Mesenchymal stem cell (in vitro differentiated cells and primary cell): ENCODE measurements at regions not wholly inside any gene's neighbourhood (a gene's known extent, or its start where the extent isn't known, plus 50 kb on each side); places are given as distances from the start of the nearest gene placed in this dataset.
A peak's percentile ranks its signal among the peaks of the same experiment; 100 is the strongest.

ENCODE experiments used
- DNase-seq: peaks from one replicate; pipeline ENCODE4 v3.0.0-alpha.2; 2013
- H2AFZ ChIP-seq: one replicate; pipeline ENCODE4 v1.6.1; 2013; ENCODE audit warnings: low read depth, mild to moderate bottlenecking, control low read depth, inconsistent platforms, low read length, moderate library complexity
- H2AK5ac ChIP-seq: 2 replicates; pipeline ENCODE4 v1.6.1; 2013; ENCODE audit warnings: low read length, moderate library complexity, mild to moderate bottlenecking, inconsistent platforms; ENCODE audit not compliant: severe bottlenecking
- H2BK120ac ChIP-seq: one replicate; pipeline ENCODE4 v1.6.1; 2013; ENCODE audit warnings: low read depth, mild to moderate bottlenecking, inconsistent platforms, low read length, moderate library complexity
- H2BK12ac ChIP-seq, 2 experiments: one replicate each; pipeline ENCODE4 v1.6.1; 2013; ENCODE audit warnings: inconsistent platforms in 2 of 2, low read length in 2 of 2, mild to moderate bottlenecking in 2 of 2, moderate library complexity in 2 of 2, control low read depth in 1 of 2
- H2BK15ac ChIP-seq: one replicate; pipeline ENCODE4 v1.6.1; 2013; ENCODE audit warnings: mild to moderate bottlenecking, low read depth, inconsistent platforms; ENCODE audit not compliant: poor library complexity, severe bottlenecking
- H2BK5ac ChIP-seq: 2 replicates; pipeline ENCODE4 v1.6.1; 2013; ENCODE audit warnings: low read depth, mild to moderate bottlenecking, low read length, control low read depth, inconsistent platforms; ENCODE audit not compliant: poor library complexity, severe bottlenecking
- H3K14ac ChIP-seq, 2 experiments: one replicate each; pipeline ENCODE4 v1.6.1; 2013; ENCODE audit warnings: inconsistent platforms in 2 of 2, low read length in 2 of 2, control low read depth in 1 of 2, mild to moderate bottlenecking in 1 of 2, moderate library complexity in 1 of 2
- H3K18ac ChIP-seq, 2 experiments: one replicate each; pipeline ENCODE4 v1.6.1; 2013; ENCODE audit warnings: inconsistent platforms in 2 of 2, low read length in 2 of 2, control low read depth in 1 of 2, low read depth in 1 of 2, mild to moderate bottlenecking in 1 of 2
- H3K23ac ChIP-seq, 2 experiments: one replicate each; pipeline ENCODE4 v1.6.1; 2013; ENCODE audit warnings: inconsistent platforms in 2 of 2, low read length in 2 of 2, mild to moderate bottlenecking in 2 of 2, moderate library complexity in 2 of 2, control low read depth in 1 of 2
- H3K27ac ChIP-seq: 2 replicates; pipeline ENCODE4 v1.5.1; 2013; ENCODE audit warnings: mild to moderate bottlenecking, moderate library complexity, low read length, control low read depth, inconsistent platforms; ENCODE audit not compliant: poor library complexity, severe bottlenecking
- H3K27me3 ChIP-seq, 2 experiments: 2 replicates each; pipeline versions ENCODE4 v1.6.1 to v1.7.0; 2013; ENCODE audit warnings: low read length in 2 of 2, mild to moderate bottlenecking in 2 of 2, moderate library complexity in 2 of 2, control low read depth in 1 of 2, inconsistent platforms in 1 of 2; ENCODE audit not compliant: control insufficient read depth in 1 of 2, insufficient read depth in 1 of 2
- H3K36me3 ChIP-seq, 2 experiments: 2 replicates each; pipeline versions ENCODE4 v1.6.1 to v1.7.0; 2013; ENCODE audit warnings: low read length in 2 of 2, control low read depth in 1 of 2, inconsistent platforms in 1 of 2, low read depth in 1 of 2, mild to moderate bottlenecking in 1 of 2; ENCODE audit not compliant: insufficient read depth in 2 of 2, control insufficient read depth in 1 of 2
- H3K4ac ChIP-seq, 2 experiments: one replicate each; pipeline ENCODE4 v1.6.1; 2013; ENCODE audit warnings: inconsistent platforms in 2 of 2, low read length in 2 of 2, mild to moderate bottlenecking in 2 of 2, moderate library complexity in 2 of 2, control low read depth in 1 of 2, low read depth in 1 of 2
- H3K4me1 ChIP-seq: 2 replicates; pipeline ENCODE4 v1.6.1; 2013; ENCODE audit warnings: low read depth, low read length, control low read depth; ENCODE audit not compliant: control insufficient read depth, insufficient read depth
- H3K4me2 ChIP-seq: 2 replicates; pipeline ENCODE4 v1.6.1; 2013; ENCODE audit warnings: low read length, mild to moderate bottlenecking, inconsistent platforms; ENCODE audit not compliant: poor library complexity, severe bottlenecking
- H3K4me3 ChIP-seq, 2 experiments: 2 replicates each; pipeline versions ENCODE4 v1.5.1 to v1.7.0; 2013; ENCODE audit warnings: low read length in 2 of 2, mild to moderate bottlenecking in 2 of 2, control low read depth in 1 of 2, low read depth in 1 of 2; ENCODE audit not compliant: insufficient read depth in 1 of 2
- H3K79me1 ChIP-seq: replicated peaks from 2 replicates; pipeline ENCODE4 v1.6.1; 2013; ENCODE audit warnings: mild to moderate bottlenecking, control low read depth, low read length, inconsistent platforms; ENCODE audit not compliant: poor library complexity, severe bottlenecking
- H3K9ac ChIP-seq: 2 replicates; pipeline ENCODE4 v1.7.0; 2013; ENCODE audit warnings: mild to moderate bottlenecking, low read length, moderate library complexity
- H3K9me3 ChIP-seq: 2 replicates; pipeline ENCODE4 v1.7.0; 2013; ENCODE audit warnings: mild to moderate bottlenecking, low read length; ENCODE audit not compliant: control insufficient read depth
- H4K8ac ChIP-seq: one replicate; pipeline ENCODE4 v1.6.1; 2013; ENCODE audit warnings: inconsistent platforms, mild to moderate bottlenecking, low read length, moderate library complexity
- H4K91ac ChIP-seq: one replicate; pipeline ENCODE4 v1.6.1; 2013; ENCODE audit warnings: mild to moderate bottlenecking, low read length, inconsistent platforms
- WGBS: methylation state at CpG from one replicate; pipeline ENCODE4 v1.1.7; 2013; ENCODE audit warnings: mixed read lengths; 5-methylcytosine and 5-hydroxymethylcytosine counted together

DNA sequence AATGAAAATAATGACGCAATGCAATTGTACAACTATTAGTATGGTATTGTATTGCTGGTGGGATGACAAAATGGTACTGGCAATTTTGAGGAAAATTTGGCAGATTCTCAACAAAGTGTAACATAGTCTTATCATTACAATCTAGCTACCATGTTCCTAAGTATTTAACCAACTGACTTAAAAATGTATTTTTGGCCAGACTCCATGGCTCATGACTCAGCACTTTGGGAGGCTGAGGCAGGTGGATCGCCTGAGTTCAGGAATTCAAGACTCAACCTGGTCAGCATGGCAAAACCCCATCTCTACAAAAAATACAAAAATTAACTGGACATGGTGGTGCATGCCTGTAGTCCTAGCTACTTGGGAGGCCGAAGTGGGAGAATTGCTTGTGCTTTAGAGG is 1409.5 kb downstream of the AACS start:
- Histone ChIP-seq H3K79me1 (no peaks in the 10 kb centered on the region), H2BK12ac (no peak overlapping the region), H2AFZ (no peak overlapping the region), H3K9me3 (peaks cover 14% of the 10 kb centered on the region), H2BK15ac (no peak overlapping the region), H3K4ac (no peak overlapping the region), H4K91ac (no peak overlapping the region), H3K36me3 (no peaks in the 10 kb centered on the region), H3K4me1 (no peaks in the 10 kb centered on the region), H2BK5ac (no peak overlapping the region), H3K4me3 (no peak overlapping the region), H3K27ac (no peak overlapping the region), H2AK5ac (no peak overlapping the region), H2BK120ac (no peak overlapping the region), H3K4me2 (no peak overlapping the region), H3K18ac (no peak overlapping the region), H4K8ac (no peak overlapping the region), H3K27me3 (no peaks in the 10 kb centered on the region), H3K14ac (no peak overlapping the region), H3K9ac (no peak overlapping the region), H3K23ac (no peak overlapping the region)
- WGBS: 85% methylated on average over 3 of the region's 3 CpGs
- DNase-seq: no peak

DNA sequence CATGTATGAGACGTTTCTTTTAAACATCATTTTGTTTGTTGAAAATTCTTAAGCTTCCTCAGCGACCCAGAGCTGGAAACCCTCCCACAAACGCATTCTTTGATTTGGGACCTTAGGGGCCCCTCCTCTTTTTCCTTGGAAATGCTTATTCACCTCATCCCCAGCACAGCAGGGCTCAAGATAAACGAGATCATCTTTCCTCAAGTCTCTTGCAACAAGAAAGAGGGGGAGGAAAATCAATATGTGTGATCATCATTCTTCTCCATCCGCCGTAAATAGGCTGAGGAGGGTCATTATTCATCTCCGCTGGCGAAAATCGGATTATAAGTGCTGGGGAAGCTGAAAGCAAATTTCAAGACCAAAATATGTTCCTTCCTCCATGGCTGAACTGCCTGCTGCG is 1415.2 kb downstream of the AACS start:
- Histone ChIP-seq H3K14ac (no peak overlapping the region), H3K4ac (no peak overlapping the region), H2AFZ (no peak overlapping the region), H3K4me1 (no peaks in the 10 kb centered on the region), H3K4me2 (no peak overlapping the region), H3K9ac (no peak overlapping the region), H3K4me3 (no peak overlapping the region), H3K36me3 (no peaks in the 10 kb centered on the region), H3K27ac (no peak overlapping the region), H2BK5ac (no peak overlapping the region), H2BK15ac (no peak overlapping the region), H3K79me1 (no peaks in the 10 kb centered on the region), H4K8ac (no peak overlapping the region), H3K27me3 (no peaks in the 10 kb centered on the region), H3K18ac (no peak overlapping the region), H3K23ac (no peak overlapping the region), H4K91ac (no peak overlapping the region), H2AK5ac (no peak overlapping the region), H2BK120ac (no peak overlapping the region), H3K9me3 (no peaks in the 10 kb centered on the region), H2BK12ac (no peak overlapping the region)
- DNase-seq: no peak
- WGBS: 54% methylated on average over 9 of the region's 10 CpGs

DNA sequence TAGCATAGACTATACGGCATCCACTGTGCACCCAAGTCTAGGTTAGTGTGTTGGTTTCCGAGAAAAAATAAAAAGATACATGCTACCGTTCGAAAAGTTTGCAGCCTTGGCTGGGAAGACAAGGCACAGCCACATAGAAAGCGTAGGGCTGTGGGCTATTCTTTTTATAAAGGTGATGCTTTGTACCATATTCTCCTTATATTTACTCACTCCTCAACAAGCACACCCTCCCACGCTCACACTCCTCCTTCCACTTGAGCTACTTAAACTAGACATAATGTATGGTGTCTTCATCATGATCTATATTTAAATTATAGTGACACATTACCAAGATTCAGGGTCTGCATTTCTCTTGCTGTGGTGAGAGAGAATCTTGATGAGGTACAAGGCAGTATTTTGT is 1416.5 kb downstream of the AACS start:
- 96% methylated on average over 4 of the region's 6 CpGs for WGBS

DNA sequence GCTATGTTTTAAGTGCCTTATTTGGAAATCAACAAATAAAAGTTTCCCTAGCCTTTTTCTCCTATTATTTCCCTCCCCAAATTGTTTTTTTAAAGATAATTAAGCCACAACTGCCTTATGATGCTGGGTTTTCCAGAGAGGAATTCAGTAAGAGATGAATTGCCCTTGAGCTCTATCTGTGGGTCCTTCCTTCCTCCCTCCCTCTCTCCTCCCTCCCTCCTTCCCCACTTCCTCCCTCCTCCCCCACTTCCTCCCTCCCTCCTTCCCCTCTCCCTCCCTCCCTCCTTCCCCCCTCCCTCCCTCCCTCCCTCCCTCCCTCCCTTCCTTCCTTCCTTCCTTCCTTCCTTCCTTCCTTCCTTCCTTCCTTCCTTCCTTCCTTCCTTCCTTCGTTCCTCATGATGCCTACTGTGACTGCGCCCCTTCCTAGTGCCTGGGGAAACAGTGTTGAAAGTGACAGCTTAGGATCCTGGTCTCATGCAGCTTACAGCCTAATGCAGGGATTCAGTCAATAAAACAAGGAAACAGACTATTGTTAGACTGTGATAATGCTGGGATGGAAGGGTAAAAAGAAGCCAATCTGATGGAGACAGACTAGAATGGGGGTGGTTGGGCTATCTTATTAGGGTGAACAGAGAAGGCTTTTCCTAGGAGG is 1417.1 kb downstream of the AACS start:
- Histone ChIP-seq H3K27ac (no peak overlapping the region), H3K79me1 (no peaks in the 10 kb centered on the region), H3K14ac (no peak overlapping the region), H3K4me1 (no peaks in the 10 kb centered on the region), H3K27me3 (no peaks in the 10 kb centered on the region), H2BK120ac (no peak overlapping the region), H2AFZ (no peak overlapping the region), H3K9ac (peak overlapping the region; percentile 33), H3K18ac (no peak overlapping the region), H2BK5ac (no peak overlapping the region), H2AK5ac (no peak overlapping the region), H2BK12ac (no peak overlapping the region), H3K23ac (no peak overlapping the region), H4K91ac (no peak overlapping the region), H3K4me3 (no peak overlapping the region), H3K9me3 (no peaks in the 10 kb centered on the region), H3K4me2 (no peak overlapping the region), H3K36me3 (no peaks in the 10 kb centered on the region), H3K4ac (no peak overlapping the region), H4K8ac (no peak overlapping the region), H2BK15ac (no peak overlapping the region)
- no peak for DNase-seq
- 70% methylated on average over 2 of the region's 2 CpGs for WGBS

More for the DNA sequence above, 1416.5 kb downstream of the AACS start:
- Histone ChIP-seq H3K27me3 (no peaks in the 10 kb centered on the region), H3K9ac (no peak overlapping the region), H4K8ac (no peak overlapping the region), H3K36me3 (no peaks in the 10 kb centered on the region), H3K4me2 (no peak overlapping the region), H3K14ac (no peak overlapping the region), H3K23ac (no peak overlapping the region), H2AFZ (no peak overlapping the region), H2BK120ac (no peak overlapping the region), H3K4me3 (no peak overlapping the region), H3K79me1 (no peaks in the 10 kb centered on the region), H3K27ac (no peak overlapping the region), H4K91ac (no peak overlapping the region), H3K4me1 (no peaks in the 10 kb centered on the region), H3K9me3 (no peaks in the 10 kb centered on the region), H2BK5ac (no peak overlapping the region), H2AK5ac (no peak overlapping the region), H2BK12ac (no peak overlapping the region), H3K18ac (no peak overlapping the region), H2BK15ac (no peak overlapping the region), H3K4ac (no peak overlapping the region)
- DNase-seq: no peak
